ENCODE measurements at regions not wholly inside any gene's neighbourhood (a gene's known extent, or its start where the extent isn't known, plus 50 kb on each side); places are given as distances from the start of the nearest gene placed in this dataset.

DNA sequence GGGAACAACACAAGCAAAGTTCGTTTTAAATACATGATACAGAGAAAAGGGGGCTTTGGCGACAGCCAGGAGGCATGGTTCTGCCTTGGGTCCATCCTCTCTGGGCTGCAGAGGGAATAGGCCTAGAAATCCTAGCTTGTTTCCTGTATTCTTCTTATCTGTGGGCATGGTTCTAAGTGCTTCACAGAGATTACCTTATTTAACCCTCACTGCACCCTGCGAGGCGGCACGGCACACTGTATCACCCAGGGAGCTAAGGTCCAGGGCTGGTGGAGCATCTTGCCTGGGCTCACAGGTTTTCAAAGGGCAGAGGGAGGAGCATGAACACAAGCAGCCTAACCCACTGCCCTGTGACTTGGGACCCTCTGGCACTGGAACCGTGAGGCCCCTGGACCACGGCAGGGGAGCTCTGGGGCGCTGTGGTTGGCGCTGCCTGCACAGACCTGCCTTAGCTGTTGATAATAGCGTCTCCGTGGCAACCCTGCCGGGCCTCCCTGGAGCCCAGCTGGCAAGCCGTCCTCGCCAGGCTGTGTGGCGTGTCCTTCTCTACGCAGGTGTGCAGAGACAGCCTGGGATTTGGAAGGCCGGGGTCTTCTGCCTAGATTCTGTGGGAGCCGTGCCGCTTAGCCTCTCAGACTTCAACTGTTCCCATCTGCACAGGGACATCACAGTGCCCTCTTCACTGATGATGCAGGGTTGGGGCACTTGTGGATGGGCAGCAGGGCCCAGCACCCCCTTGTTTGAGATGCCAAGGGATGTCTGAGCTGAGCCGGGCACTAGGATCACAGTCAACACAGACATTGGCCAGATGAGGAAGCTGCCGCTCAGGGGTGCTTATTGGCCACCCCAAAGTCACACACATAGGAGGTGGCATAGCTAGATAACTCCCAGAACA, 154.6 kb upstream of the TLE3 start:
- intact Hi-C loops (cut with DNase I), result no loop called here

DNA sequence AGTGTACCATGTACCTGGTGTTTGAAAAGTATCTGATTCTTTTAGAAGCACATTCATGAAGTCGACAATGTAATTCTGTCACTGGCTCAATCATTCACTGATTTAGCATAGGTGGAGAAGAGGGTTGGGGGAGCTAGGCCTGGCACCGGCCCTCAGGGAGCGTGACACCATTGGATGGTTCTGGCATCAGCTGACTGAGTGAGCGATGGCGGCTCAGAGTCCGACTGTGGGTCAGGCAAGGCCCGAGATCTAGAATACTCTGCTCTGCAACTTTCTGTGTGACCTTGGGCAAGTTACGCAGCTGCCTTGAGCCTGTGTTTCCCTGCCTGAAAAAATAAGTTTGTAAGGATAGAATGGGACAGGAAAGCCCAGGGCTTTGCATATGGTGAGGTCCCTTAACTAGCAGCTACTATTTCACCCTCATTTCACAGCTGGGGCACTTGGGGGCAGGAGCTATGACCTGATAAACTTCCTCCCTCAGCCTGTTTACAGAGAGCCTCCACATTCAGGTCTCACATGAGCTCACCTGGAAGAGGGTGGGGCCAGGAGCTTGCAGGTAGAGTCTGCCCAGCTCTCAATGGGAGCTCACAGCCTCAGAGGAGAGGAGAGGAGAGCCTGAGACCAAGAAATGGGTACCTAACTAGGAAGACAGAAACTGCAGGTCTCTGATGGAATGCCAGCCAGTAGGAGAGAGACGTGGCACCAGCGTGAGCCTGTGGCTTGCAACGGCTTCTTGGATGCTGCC, 153.7 kb upstream of the TLE3 start:
- TF ChIP-seq, protein P1, sequence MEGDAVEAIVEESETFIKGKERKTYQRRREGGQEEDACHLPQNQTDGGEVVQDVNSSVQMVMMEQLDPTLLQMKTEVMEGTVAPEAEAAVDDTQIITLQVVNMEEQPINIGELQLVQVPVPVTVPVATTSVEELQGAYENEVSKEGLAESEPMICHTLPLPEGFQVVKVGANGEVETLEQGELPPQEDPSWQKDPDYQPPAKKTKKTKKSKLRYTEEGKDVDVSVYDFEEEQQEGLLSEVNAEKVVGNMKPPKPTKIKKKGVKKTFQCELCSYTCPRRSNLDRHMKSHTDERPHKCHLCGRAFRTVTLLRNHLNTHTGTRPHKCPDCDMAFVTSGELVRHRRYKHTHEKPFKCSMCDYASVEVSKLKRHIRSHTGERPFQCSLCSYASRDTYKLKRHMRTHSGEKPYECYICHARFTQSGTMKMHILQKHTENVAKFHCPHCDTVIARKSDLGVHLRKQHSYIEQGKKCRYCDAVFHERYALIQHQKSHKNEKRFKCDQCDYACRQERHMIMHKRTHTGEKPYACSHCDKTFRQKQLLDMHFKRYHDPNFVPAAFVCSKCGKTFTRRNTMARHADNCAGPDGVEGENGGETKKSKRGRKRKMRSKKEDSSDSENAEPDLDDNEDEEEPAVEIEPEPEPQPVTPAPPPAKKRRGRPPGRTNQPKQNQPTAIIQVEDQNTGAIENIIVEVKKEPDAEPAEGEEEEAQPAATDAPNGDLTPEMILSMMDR (IDR thresholded peaks at IDR 0.05), result no peak
- TF ChIP-seq POLR2AphosphoS5 (IDR thresholded peaks at IDR 0.05; ENCODE audit: insufficient read depth in 1 of 2, low read depth in 1 of 2), result no peak
- TF ChIP-seq POLR2A (IDR thresholded peaks at IDR 0.05), result no peak
- intact Hi-C loops (cut with DNase I), result no loop called here
- H3K36me3 ChIP-seq, result no peaks in the 10 kb centered on the region
- no peaks in the 10 kb centered on the region for H3K9me3 ChIP-seq
- H3K4me1 ChIP-seq, result peaks cover 2% of the 10 kb centered on the region
- no peaks in the 10 kb centered on the region for H3K27me3 ChIP-seq
- no peak overlapping the region for H3K27ac ChIP-seq
- no peak overlapping the region for H3K4me3 ChIP-seq
- no peak for DNase-seq (ENCODE audit: extremely low spot score in 2 of 2)

More for the DNA sequence above, 154.6 kb upstream of the TLE3 start:
- no peaks in the 10 kb centered on the region for H3K27me3 ChIP-seq
- TF ChIP-seq POLR2A (IDR thresholded peaks at IDR 0.05) (no peak), POLR2AphosphoS5 (IDR thresholded peaks at IDR 0.05; ENCODE audit: insufficient read depth in 1 of 2, low read depth in 1 of 2) (no peak)
- TF ChIP-seq, protein P1 (IDR thresholded peaks at IDR 0.05), result no peak
- H3K27ac ChIP-seq, result no peak overlapping the region
- H3K36me3 ChIP-seq, result no peaks in the 10 kb centered on the region
- H3K9me3 ChIP-seq, result no peaks in the 10 kb centered on the region
- H3K4me3 ChIP-seq, result no peak overlapping the region
- no peak for DNase-seq (ENCODE audit: extremely low spot score in 2 of 2)
- H3K4me1 ChIP-seq, result no peaks in the 10 kb centered on the region

DNA sequence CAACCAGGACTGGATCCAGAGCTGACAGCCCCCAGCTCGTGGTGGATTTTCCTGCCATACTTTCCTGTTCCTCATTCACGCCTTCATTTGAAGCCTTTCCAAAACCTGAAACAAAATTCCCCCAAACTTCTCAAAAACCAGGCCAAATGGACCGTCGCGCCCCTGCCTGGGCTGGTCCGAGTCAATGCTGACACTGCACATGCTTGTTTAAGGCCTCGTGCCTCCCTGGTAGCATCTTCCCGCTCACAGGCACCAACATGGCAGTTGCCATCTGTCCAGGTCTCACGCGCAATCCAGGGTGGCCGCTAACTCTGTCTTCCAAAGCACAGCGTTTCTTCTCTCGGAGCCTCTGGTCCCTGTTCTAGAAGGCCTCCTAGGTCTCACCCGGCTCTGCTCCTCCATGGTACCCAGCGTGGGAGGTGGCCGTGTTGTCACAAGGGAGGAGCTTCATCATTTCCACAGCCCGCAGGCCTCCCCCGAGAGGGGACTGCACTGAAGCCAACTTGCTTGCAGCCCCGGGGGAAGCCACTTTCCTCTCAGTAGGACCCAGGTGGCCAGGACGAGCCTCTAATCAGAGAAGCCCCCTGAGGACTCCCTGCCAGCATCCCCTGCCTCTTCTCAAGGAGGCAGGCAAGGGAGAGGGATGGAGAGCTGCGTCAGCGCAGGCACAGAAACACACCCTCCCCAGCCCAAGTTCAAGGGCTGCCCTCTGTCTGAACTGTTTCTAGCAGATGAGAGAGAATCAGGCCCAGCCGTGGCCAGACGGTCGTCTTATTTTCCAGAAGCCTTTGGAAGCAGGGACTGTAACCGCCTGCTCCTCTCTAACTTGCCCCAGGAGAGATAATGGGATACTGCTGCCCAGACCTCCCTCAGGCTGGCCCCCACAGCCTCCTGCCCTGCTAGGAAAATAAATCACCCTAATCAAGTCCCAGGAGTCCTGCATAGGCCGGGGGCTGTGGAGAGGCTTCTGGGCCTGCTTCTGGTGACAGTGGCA, 152.8 kb upstream of the TLE3 start:
- peaks cover 8% of the 10 kb centered on the region for H3K4me1 ChIP-seq
- no peaks in the 10 kb centered on the region for H3K9me3 ChIP-seq
- H3K36me3 ChIP-seq, result no peaks in the 10 kb centered on the region
- intact Hi-C loops (cut with DNase I), result no loop called here
- H3K27ac ChIP-seq, result no peak overlapping the region
- H3K27me3 ChIP-seq, result no peaks in the 10 kb centered on the region
- H3K4me3 ChIP-seq, result no peak overlapping the region
- no peak for DNase-seq (ENCODE audit: extremely low spot score in 2 of 2)
- TF ChIP-seq POLR2A (IDR thresholded peaks at IDR 0.05) (no peak), POLR2AphosphoS5 (IDR thresholded peaks at IDR 0.05; ENCODE audit: insufficient read depth in 1 of 2, low read depth in 1 of 2) (no peak)
- TF ChIP-seq, protein P1 (IDR thresholded peaks at IDR 0.05), result no peak

DNA sequence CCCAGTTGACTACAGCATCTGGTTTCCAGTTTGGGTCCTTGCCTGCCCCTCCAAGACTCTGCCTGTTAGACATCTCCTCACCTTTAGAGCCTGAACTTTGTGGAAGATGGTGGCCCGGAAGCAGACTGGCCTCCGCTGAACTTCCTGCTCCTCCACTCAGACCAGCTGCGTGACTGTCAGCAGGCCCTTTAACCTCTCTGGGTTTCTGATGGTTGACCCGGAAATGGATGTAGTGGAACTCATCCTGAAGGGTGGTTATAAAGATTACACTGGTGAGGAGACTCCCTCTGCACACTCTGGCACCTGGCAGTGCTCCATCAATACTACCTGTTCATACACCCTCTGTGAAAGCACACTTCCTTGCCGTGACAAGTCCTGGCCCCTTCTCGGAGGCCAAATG, 151.9 kb upstream of the TLE3 start:
- H3K36me3 ChIP-seq, result no peaks in the 10 kb centered on the region
- H3K4me3 ChIP-seq, result no peak overlapping the region
- H3K4me1 ChIP-seq, result peaks cover 8% of the 10 kb centered on the region
- H3K9me3 ChIP-seq, result no peaks in the 10 kb centered on the region
- no peaks in the 10 kb centered on the region for H3K27me3 ChIP-seq
- no peak overlapping the region for H3K27ac ChIP-seq
- no peak for DNase-seq (ENCODE audit: extremely low spot score in 2 of 2)
- intact Hi-C loops (cut with DNase I), result no loop called here
- no peak for TF ChIP-seq POLR2AphosphoS5 (IDR thresholded peaks at IDR 0.05; ENCODE audit: insufficient read depth in 1 of 2, low read depth in 1 of 2)
- no peak for TF ChIP-seq POLR2A (IDR thresholded peaks at IDR 0.05)
- TF ChIP-seq, protein P1 (IDR thresholded peaks at IDR 0.05), result no peak
